Hepatocyte (in vitro differentiated cells): ENCODE measurements at regions not wholly inside any gene's neighbourhood (a gene's known extent, or its start where the extent isn't known, plus 50 kb on each side); places are given as distances from the start of the nearest gene placed in this dataset.

Experiments
- EZH2 ChIP-seq: fragments of 200-600 bp; sonication (generic); IDR thresholded peaks from 2 replicates; pipeline ENCODE4 v1.6.1; 2016; ENCODE audit warnings: antibody characterized with exemption, mild to moderate bottlenecking, borderline replicate concordance
- EZH2phosphoT487 ChIP-seq: fragments of 200-600 bp; sonication (generic); IDR thresholded peaks from one replicate; pipeline ENCODE4 v1.6.1; 2018; ENCODE audit warnings: antibody characterized with exemption, mild to moderate bottlenecking, low read depth, moderate library complexity; ENCODE audit not compliant: unreplicated experiment, severe bottlenecking
- TF ChIP-seq, protein P1 (sequence below): fragments of 200-600 bp; sonication (generic); IDR thresholded peaks from 2 replicates; pipeline ENCODE4 v1.5.1; 2016; ENCODE audit warnings: antibody characterized with exemption, mild to moderate bottlenecking; ENCODE audit not compliant: poor library complexity

DNA sequence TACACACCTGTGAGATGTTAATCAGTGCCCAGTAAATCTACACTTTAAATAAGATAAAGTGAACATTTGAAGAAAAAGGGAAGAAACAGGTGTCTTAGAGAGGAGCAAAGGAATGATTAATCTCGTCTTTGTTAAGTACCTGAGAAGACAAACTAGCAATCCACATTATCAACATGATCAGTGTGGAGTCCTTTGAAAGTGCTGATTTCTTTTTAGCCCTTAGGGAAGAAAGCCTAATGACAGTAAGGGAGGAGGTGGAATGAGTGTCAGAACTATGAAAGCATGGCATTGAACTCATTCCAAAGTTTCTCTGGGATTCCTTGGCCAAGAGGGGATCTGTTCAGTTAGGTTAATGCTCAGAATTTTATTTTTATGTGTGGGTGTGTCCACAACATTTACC, 1109.0 kb upstream of the ACO1 start:
- TF ChIP-seq, protein P1, sequence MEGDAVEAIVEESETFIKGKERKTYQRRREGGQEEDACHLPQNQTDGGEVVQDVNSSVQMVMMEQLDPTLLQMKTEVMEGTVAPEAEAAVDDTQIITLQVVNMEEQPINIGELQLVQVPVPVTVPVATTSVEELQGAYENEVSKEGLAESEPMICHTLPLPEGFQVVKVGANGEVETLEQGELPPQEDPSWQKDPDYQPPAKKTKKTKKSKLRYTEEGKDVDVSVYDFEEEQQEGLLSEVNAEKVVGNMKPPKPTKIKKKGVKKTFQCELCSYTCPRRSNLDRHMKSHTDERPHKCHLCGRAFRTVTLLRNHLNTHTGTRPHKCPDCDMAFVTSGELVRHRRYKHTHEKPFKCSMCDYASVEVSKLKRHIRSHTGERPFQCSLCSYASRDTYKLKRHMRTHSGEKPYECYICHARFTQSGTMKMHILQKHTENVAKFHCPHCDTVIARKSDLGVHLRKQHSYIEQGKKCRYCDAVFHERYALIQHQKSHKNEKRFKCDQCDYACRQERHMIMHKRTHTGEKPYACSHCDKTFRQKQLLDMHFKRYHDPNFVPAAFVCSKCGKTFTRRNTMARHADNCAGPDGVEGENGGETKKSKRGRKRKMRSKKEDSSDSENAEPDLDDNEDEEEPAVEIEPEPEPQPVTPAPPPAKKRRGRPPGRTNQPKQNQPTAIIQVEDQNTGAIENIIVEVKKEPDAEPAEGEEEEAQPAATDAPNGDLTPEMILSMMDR: no peak
- TF ChIP-seq EZH2phosphoT487 (no peak), EZH2 (no peak)
